ENCODE measurements at regions not wholly inside any gene's neighbourhood (a gene's known extent, or its start where the extent isn't known, plus 50 kb on each side); places are given as distances from the start of the nearest gene placed in this dataset.

GRCh38 chr2:41933046-41933420 lies 114.8 kb upstream of the PKDCC start:
- no peak for TF ChIP-seq EP300 (IDR thresholded peaks at IDR 0.05)
- no peak for TF ChIP-seq CTCF (IDR thresholded peaks at IDR 0.05)
